Fibroblast of lung (primary cell): ENCODE measurements at regions not wholly inside any gene's neighbourhood (a gene's known extent, or its start where the extent isn't known, plus 50 kb on each side); places are given as distances from the start of the nearest gene placed in this dataset.

Experiments
- DNase-seq, 2 donors: peaks; one replicate each; pipeline versions ENCODE4 v3.0.0 to v3.0.0-alpha.2; 2010; ENCODE audit warnings: low read depth in 2 of 2
- H2AFZ ChIP-seq: 2 replicates; pipeline ENCODE4 v1.5.1; 2012; ENCODE audit warnings: low read length, control low read depth, inconsistent platforms
- H3K27ac ChIP-seq: 2 replicates; pipeline ENCODE4 v1.5.1; 2011; ENCODE audit warnings: low read length, control low read depth; ENCODE audit not compliant: insufficient read depth
- H3K27me3 ChIP-seq: 2 replicates; pipeline ENCODE4 v1.5.1; 2011; ENCODE audit warnings: mild to moderate bottlenecking, low read length; ENCODE audit not compliant: control insufficient read depth, insufficient read depth
- H3K36me3 ChIP-seq: 2 replicates; pipeline ENCODE4 v1.5.1; 2011; ENCODE audit warnings: low read length; ENCODE audit not compliant: control insufficient read depth, insufficient read depth
- H3K4me1 ChIP-seq: 2 replicates; pipeline ENCODE4 v1.5.1; 2011; ENCODE audit warnings: low read length; ENCODE audit not compliant: control insufficient read depth, insufficient read depth; ENCODE audit errors: extremely low read depth
- H3K4me2 ChIP-seq: 2 replicates; pipeline ENCODE4 v1.5.1; 2011; ENCODE audit warnings: low read length, control low read depth; ENCODE audit not compliant: insufficient read depth; ENCODE audit errors: extremely low read depth
- H3K4me3 ChIP-seq, 4 experiments: fragments of 200-600 bp in 1 of 4; sonication (generic) in 1 of 4; replicated peaks in 1 of 4; 2 replicates each; pipeline ENCODE4 v1.5.1; 2011 to 2016; ENCODE audit warnings: low read length in 4 of 4, low read depth in 3 of 4, mild to moderate bottlenecking in 3 of 4, control low read depth in 2 of 4, inconsistent platforms in 1 of 4, mixed read lengths in 1 of 4; ENCODE audit not compliant: insufficient read depth in 1 of 4; ENCODE audit errors: control extremely low read depth in 1 of 4
- H3K79me2 ChIP-seq: 2 replicates; pipeline ENCODE4 v1.5.1; 2012; ENCODE audit warnings: mild to moderate bottlenecking, low read length, inconsistent platforms; ENCODE audit not compliant: control insufficient read depth, insufficient read depth
- H3K9ac ChIP-seq: 2 replicates; pipeline ENCODE4 v1.5.1; 2011; ENCODE audit warnings: mild to moderate bottlenecking, low read length, control low read depth; ENCODE audit not compliant: insufficient read depth
- H3K9me3 ChIP-seq: 2 replicates; pipeline ENCODE4 v1.5.1; 2012; ENCODE audit warnings: low read depth, low read length; ENCODE audit not compliant: control insufficient read depth, insufficient read depth
- H4K20me1 ChIP-seq: 2 replicates; pipeline ENCODE4 v1.5.1; 2011; ENCODE audit warnings: low read length; ENCODE audit not compliant: control insufficient read depth, insufficient read depth; ENCODE audit errors: extremely low read depth
- EZH2 ChIP-seq: IDR thresholded peaks from 2 replicates; pipeline ENCODE4 v1.5.1; 2012; ENCODE audit warnings: low read length, control low read depth, mild to moderate bottlenecking; ENCODE audit errors: missing control alignments
- TF ChIP-seq, protein P1 (sequence below), 2 donors: IDR thresholded peaks in 1 of 2; conservative IDR thresholded peaks in 1 of 2; 1 replicate in 1 of 2; 2 replicates in 1 of 2; pipeline ENCODE4 v1.5.1; 2011 to 2012; ENCODE audit warnings: low read length in 2 of 2, control low read depth in 1 of 2, inconsistent platforms in 1 of 2, low read depth in 1 of 2, mild to moderate bottlenecking in 1 of 2

DNA sequence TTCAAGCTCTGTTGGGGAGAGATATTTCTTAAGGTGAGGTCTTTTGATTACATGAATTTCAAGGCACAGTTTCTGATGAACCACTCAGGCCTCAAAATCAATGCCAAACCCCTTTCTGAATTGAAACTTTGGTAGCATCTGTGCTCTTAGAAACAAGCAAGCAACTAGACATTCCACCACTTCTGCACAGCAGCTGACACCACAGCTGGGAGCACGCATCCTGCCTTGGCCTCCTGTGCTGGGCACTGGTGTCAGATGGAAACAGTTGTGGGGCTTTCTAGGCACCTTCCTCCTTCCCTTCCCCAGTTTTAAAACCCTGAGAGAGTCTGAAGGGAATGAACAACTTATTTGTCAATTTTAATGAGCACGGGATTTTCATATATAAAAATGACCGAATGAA, 360.2 kb downstream of the ADGRL2 start:
- H3K4me3 ChIP-seq, result no peak overlapping the region
- no peaks in the 10 kb centered on the region for H3K9me3 ChIP-seq
- DNase-seq, result no peak
- H2AFZ ChIP-seq, result peak overlapping the region; percentile 8
- no peaks in the 10 kb centered on the region for H4K20me1 ChIP-seq
- TF ChIP-seq, protein P1, sequence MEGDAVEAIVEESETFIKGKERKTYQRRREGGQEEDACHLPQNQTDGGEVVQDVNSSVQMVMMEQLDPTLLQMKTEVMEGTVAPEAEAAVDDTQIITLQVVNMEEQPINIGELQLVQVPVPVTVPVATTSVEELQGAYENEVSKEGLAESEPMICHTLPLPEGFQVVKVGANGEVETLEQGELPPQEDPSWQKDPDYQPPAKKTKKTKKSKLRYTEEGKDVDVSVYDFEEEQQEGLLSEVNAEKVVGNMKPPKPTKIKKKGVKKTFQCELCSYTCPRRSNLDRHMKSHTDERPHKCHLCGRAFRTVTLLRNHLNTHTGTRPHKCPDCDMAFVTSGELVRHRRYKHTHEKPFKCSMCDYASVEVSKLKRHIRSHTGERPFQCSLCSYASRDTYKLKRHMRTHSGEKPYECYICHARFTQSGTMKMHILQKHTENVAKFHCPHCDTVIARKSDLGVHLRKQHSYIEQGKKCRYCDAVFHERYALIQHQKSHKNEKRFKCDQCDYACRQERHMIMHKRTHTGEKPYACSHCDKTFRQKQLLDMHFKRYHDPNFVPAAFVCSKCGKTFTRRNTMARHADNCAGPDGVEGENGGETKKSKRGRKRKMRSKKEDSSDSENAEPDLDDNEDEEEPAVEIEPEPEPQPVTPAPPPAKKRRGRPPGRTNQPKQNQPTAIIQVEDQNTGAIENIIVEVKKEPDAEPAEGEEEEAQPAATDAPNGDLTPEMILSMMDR (conservative IDR thresholded peaks at IDR 0.05 in 1 of 2, IDR thresholded peaks at IDR 0.05 in 1 of 2; ENCODE audit: low read depth in 1 of 2, low read length in 2 of 2), result no peak
- TF ChIP-seq EZH2, result no peak
- H3K4me1 ChIP-seq, result peaks cover 11% of the 10 kb centered on the region
- H3K9ac ChIP-seq, result no peak overlapping the region
- no peaks in the 10 kb centered on the region for H3K36me3 ChIP-seq
- H3K79me2 ChIP-seq, result no peaks in the 10 kb centered on the region
- no peaks in the 10 kb centered on the region for H3K27me3 ChIP-seq
- peak overlapping the region; percentile 15 for H3K4me2 ChIP-seq
- no peak overlapping the region for H3K27ac ChIP-seq

DNA sequence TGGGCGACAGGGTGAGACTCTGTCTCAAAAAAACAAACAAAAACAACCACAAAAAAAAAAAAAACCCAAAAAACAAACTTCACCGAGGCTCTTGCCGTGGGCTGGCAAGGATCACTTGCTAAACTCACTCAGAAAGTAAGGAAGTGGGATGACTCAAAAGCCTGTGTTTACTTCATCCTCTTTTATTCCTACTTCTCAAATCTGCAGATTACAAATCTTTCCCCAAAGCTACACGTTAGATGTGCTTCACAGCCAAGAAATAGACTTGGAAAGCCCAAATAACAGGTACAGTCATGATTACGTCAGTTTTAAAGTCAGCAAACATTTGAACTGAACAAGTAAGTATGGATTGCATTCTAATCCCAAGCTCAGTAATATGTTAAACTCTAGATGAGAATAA, 359.3 kb downstream of the ADGRL2 start:
- no peaks in the 10 kb centered on the region for H3K79me2 ChIP-seq
- no peaks in the 10 kb centered on the region for H3K9me3 ChIP-seq
- H2AFZ ChIP-seq, result no peak overlapping the region
- no peak overlapping the region for H3K9ac ChIP-seq
- no peak overlapping the region for H3K4me2 ChIP-seq
- DNase-seq, result peak; percentile 65 to 86
- H4K20me1 ChIP-seq, result no peaks in the 10 kb centered on the region
- H3K4me3 ChIP-seq, result no peak overlapping the region
- no peaks in the 10 kb centered on the region for H3K27me3 ChIP-seq
- H3K36me3 ChIP-seq, result no peaks in the 10 kb centered on the region
- peaks cover 11% of the 10 kb centered on the region for H3K4me1 ChIP-seq
- TF ChIP-seq EZH2, result no peak
- TF ChIP-seq, protein P1 (conservative IDR thresholded peaks at IDR 0.05 in 1 of 2, IDR thresholded peaks at IDR 0.05 in 1 of 2; ENCODE audit: low read depth in 1 of 2, low read length in 2 of 2), result no peak
- H3K27ac ChIP-seq, result no peak overlapping the region

DNA sequence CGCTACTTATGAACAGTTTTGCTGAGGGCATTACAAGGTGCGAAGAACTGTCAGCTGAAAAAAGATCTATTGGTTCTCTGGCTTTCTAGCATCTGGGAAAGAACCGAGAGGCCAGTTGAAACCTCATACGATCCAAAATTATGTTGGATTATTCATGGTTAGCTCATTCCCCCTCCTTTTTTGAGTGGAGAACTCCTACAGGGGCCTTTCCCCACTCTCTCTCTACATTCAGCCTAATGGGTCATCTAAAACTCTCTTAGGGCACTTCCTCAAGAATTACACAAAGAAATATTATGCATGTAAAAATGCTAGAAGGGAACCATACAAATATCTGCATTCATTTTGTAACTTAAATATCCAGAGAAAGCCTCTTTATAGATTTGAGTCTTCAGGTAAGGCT, 358.2 kb downstream of the ADGRL2 start:
- no peaks in the 10 kb centered on the region for H3K27me3 ChIP-seq
- H3K79me2 ChIP-seq, result no peaks in the 10 kb centered on the region
- no peak for DNase-seq
- no peak overlapping the region for H3K27ac ChIP-seq
- H3K36me3 ChIP-seq, result no peaks in the 10 kb centered on the region
- TF ChIP-seq, protein P1 (conservative IDR thresholded peaks at IDR 0.05 in 1 of 2, IDR thresholded peaks at IDR 0.05 in 1 of 2; ENCODE audit: low read depth in 1 of 2, low read length in 2 of 2), result no peak
- no peak for TF ChIP-seq EZH2
- no peak overlapping the region for H3K4me3 ChIP-seq
- H2AFZ ChIP-seq, result no peak overlapping the region
- H3K4me2 ChIP-seq, result no peak overlapping the region
- H3K9me3 ChIP-seq, result no peaks in the 10 kb centered on the region
- H3K9ac ChIP-seq, result no peak overlapping the region
- H3K4me1 ChIP-seq, result peaks cover 11% of the 10 kb centered on the region
- no peaks in the 10 kb centered on the region for H4K20me1 ChIP-seq
